ENCODE measurements at regions not wholly inside any gene's neighbourhood (a gene's known extent, or its start where the extent isn't known, plus 50 kb on each side); places are given as distances from the start of the nearest gene placed in this dataset.

GRCh38 chr5:110323357-110323756, 403.1 kb downstream of the TMEM232 start:
- H3K4me3 ChIP-seq (ENCODE audit: low read length): no peak overlapping the region
- no peaks in the 10 kb centered on the region for H3K27me3 ChIP-seq (ENCODE audit: control insufficient read depth, insufficient read depth, low read length)
- no peaks in the 10 kb centered on the region for H3K36me3 ChIP-seq (ENCODE audit: control insufficient read depth, insufficient read depth, low read length)
- no CpG with 5 or more reads among the region's 1 CpG for WGBS (ENCODE audit: insufficient coverage, insufficient read length)
- no peak overlapping the region for H3K27ac ChIP-seq (ENCODE audit: low read length)
- no peaks in the 10 kb centered on the region for H3K9me3 ChIP-seq (ENCODE audit: control insufficient read depth, insufficient read depth, low read length)
- no peak for DNase-seq (ENCODE audit: low read depth, low spot score)
- no peaks in the 10 kb centered on the region for H3K4me1 ChIP-seq (ENCODE audit: control insufficient read depth, insufficient read depth, low read length)

- Histone ChIP-seq H3K27ac (ENCODE audit: low read length) (no peak overlapping the region), H3K27me3 (ENCODE audit: control insufficient read depth, insufficient read depth, low read length) (no peaks in the 10 kb centered on the region), H3K9me3 (ENCODE audit: control insufficient read depth, insufficient read depth, low read length) (no peaks in the 10 kb centered on the region), H3K4me3 (ENCODE audit: low read length) (no peak overlapping the region), H3K36me3 (ENCODE audit: control insufficient read depth, insufficient read depth, low read length) (no peaks in the 10 kb centered on the region), H3K4me1 (ENCODE audit: control insufficient read depth, insufficient read depth, low read length) (no peaks in the 10 kb centered on the region)
- no peak for DNase-seq (ENCODE audit: low read depth, low spot score)
Observed at GRCh38 chr5:110323832-110324231, 402.6 kb downstream of the TMEM232 start.

GRCh38 chr5:110324876-110325275, 401.6 kb downstream of the TMEM232 start:
- H3K9me3 ChIP-seq (ENCODE audit: control insufficient read depth, insufficient read depth, low read length): no peaks in the 10 kb centered on the region
- no peaks in the 10 kb centered on the region for H3K27me3 ChIP-seq (ENCODE audit: control insufficient read depth, insufficient read depth, low read length)
- no peak overlapping the region for H3K4me3 ChIP-seq (ENCODE audit: low read length)
- no CpG with 5 or more reads among the region's 1 CpG for WGBS (ENCODE audit: insufficient coverage, insufficient read length)
- H3K36me3 ChIP-seq (ENCODE audit: control insufficient read depth, insufficient read depth, low read length): no peaks in the 10 kb centered on the region
- DNase-seq (ENCODE audit: low read depth, low spot score): no peak
- no peak overlapping the region for H3K27ac ChIP-seq (ENCODE audit: low read length)
- H3K4me1 ChIP-seq (ENCODE audit: control insufficient read depth, insufficient read depth, low read length): no peaks in the 10 kb centered on the region

GRCh38 chr5:110329955-110330525, 396.4 kb downstream of the TMEM232 start:
- Histone ChIP-seq H3K36me3 (ENCODE audit: control insufficient read depth, insufficient read depth, low read length) (no peaks in the 10 kb centered on the region), H3K4me3 (ENCODE audit: low read length) (no peak overlapping the region), H3K27me3 (ENCODE audit: control insufficient read depth, insufficient read depth, low read length) (no peaks in the 10 kb centered on the region; the same call in 1 of the 2 replicates), H3K9me3 (ENCODE audit: control insufficient read depth, insufficient read depth, low read length) (no peaks in the 10 kb centered on the region), H3K27ac (ENCODE audit: low read length) (no peak overlapping the region), H3K4me1 (ENCODE audit: control insufficient read depth, insufficient read depth, low read length) (no peaks in the 10 kb centered on the region)
- DNase-seq (ENCODE audit: low read depth, low spot score): no peak
- no CpG with 5 or more reads among the region's 5 CpGs for WGBS (ENCODE audit: insufficient coverage, insufficient read length)

GRCh38 chr5:110333384-110333783, 393.1 kb downstream of the TMEM232 start:
- DNase-seq (ENCODE audit: low read depth, low spot score): peak; percentile 18

GRCh38 chr5:110335361-110336066, 391.0 kb downstream of the TMEM232 start:
- DNase-seq (ENCODE audit: low read depth, low spot score): no peak
- no peak overlapping the region for H3K4me3 ChIP-seq (ENCODE audit: low read length)
- H3K27me3 ChIP-seq (ENCODE audit: control insufficient read depth, insufficient read depth, low read length): no peaks in the 10 kb centered on the region; the same call in 1 of the 2 replicates
- 100% methylated on average over 1 of the region's 4 CpGs for WGBS (ENCODE audit: insufficient coverage, insufficient read length)
- no peaks in the 10 kb centered on the region for H3K4me1 ChIP-seq (ENCODE audit: control insufficient read depth, insufficient read depth, low read length)
- H3K9me3 ChIP-seq (ENCODE audit: control insufficient read depth, insufficient read depth, low read length): no peaks in the 10 kb centered on the region
- no peaks in the 10 kb centered on the region for H3K36me3 ChIP-seq (ENCODE audit: control insufficient read depth, insufficient read depth, low read length)
- H3K27ac ChIP-seq (ENCODE audit: low read length): no peak overlapping the region

More at GRCh38 chr5:110333384-110333783, 393.1 kb downstream of the TMEM232 start:
- Histone ChIP-seq H3K4me3 (ENCODE audit: low read length) (no peak overlapping the region), H3K4me1 (ENCODE audit: control insufficient read depth, insufficient read depth, low read length) (no peaks in the 10 kb centered on the region), H3K27ac (ENCODE audit: low read length) (no peak overlapping the region), H3K27me3 (ENCODE audit: control insufficient read depth, insufficient read depth, low read length) (no peaks in the 10 kb centered on the region; the same call in 1 of the 2 replicates), H3K9me3 (ENCODE audit: control insufficient read depth, insufficient read depth, low read length) (no peaks in the 10 kb centered on the region), H3K36me3 (ENCODE audit: control insufficient read depth, insufficient read depth, low read length) (no peaks in the 10 kb centered on the region)
- no CpG with 5 or more reads among the region's 4 CpGs for WGBS (ENCODE audit: insufficient coverage, insufficient read length)

- Histone ChIP-seq H3K4me3 (ENCODE audit: low read length) (no peak overlapping the region), H3K4me1 (ENCODE audit: control insufficient read depth, insufficient read depth, low read length) (no peaks in the 10 kb centered on the region), H3K27me3 (ENCODE audit: control insufficient read depth, insufficient read depth, low read length) (no peaks in the 10 kb centered on the region; the same call in 1 of the 2 replicates), H3K9me3 (ENCODE audit: control insufficient read depth, insufficient read depth, low read length) (no peaks in the 10 kb centered on the region), H3K36me3 (ENCODE audit: control insufficient read depth, insufficient read depth, low read length) (no peaks in the 10 kb centered on the region), H3K27ac (ENCODE audit: low read length) (no peak overlapping the region)
- no CpG with 5 or more reads among the region's 7 CpGs for WGBS (ENCODE audit: insufficient coverage, insufficient read length)
- no peak for DNase-seq (ENCODE audit: low read depth, low spot score)
Observed at GRCh38 chr5:110338341-110339083, 388.0 kb downstream of the TMEM232 start.

- no peak overlapping the region for H3K4me3 ChIP-seq (ENCODE audit: low read length)
- H3K27me3 ChIP-seq (ENCODE audit: control insufficient read depth, insufficient read depth, low read length): no peaks in the 10 kb centered on the region
- no peaks in the 10 kb centered on the region for H3K4me1 ChIP-seq (ENCODE audit: control insufficient read depth, insufficient read depth, low read length)
- no peak overlapping the region for H3K27ac ChIP-seq (ENCODE audit: low read length)
- DNase-seq (ENCODE audit: low read depth, low spot score): no peak
- WGBS (ENCODE audit: insufficient coverage, insufficient read length): no CpG with 5 or more reads among the region's 2 CpGs
- H3K9me3 ChIP-seq (ENCODE audit: control insufficient read depth, insufficient read depth, low read length): no peaks in the 10 kb centered on the region
- no peaks in the 10 kb centered on the region for H3K36me3 ChIP-seq (ENCODE audit: control insufficient read depth, insufficient read depth, low read length)
Observed at GRCh38 chr5:110339399-110339798, 387.1 kb downstream of the TMEM232 start.

GRCh38 chr5:110341836-110342235, 384.6 kb downstream of the TMEM232 start:
- H3K4me1 ChIP-seq (ENCODE audit: control insufficient read depth, insufficient read depth, low read length): no peaks in the 10 kb centered on the region
- H3K4me3 ChIP-seq (ENCODE audit: low read length): no peak overlapping the region
- H3K27ac ChIP-seq (ENCODE audit: low read length): no peak overlapping the region
- no peaks in the 10 kb centered on the region for H3K9me3 ChIP-seq (ENCODE audit: control insufficient read depth, insufficient read depth, low read length)
- no CpG with 5 or more reads among the region's 2 CpGs for WGBS (ENCODE audit: insufficient coverage, insufficient read length)
- H3K36me3 ChIP-seq (ENCODE audit: control insufficient read depth, insufficient read depth, low read length): no peaks in the 10 kb centered on the region
- H3K27me3 ChIP-seq (ENCODE audit: control insufficient read depth, insufficient read depth, low read length): no peaks in the 10 kb centered on the region
- DNase-seq (ENCODE audit: low read depth, low spot score): no peak

- H3K27me3 ChIP-seq (ENCODE audit: control insufficient read depth, insufficient read depth, low read length): no peaks in the 10 kb centered on the region
- no CpG with 5 or more reads among the region's 1 CpG for WGBS (ENCODE audit: insufficient coverage, insufficient read length)
Observed at GRCh38 chr5:110342683-110343082, 383.8 kb downstream of the TMEM232 start.

More at GRCh38 chr5:110342683-110343082, 383.8 kb downstream of the TMEM232 start:
- Histone ChIP-seq H3K27ac (ENCODE audit: low read length) (no peak overlapping the region), H3K9me3 (ENCODE audit: control insufficient read depth, insufficient read depth, low read length) (no peaks in the 10 kb centered on the region), H3K4me3 (ENCODE audit: low read length) (no peak overlapping the region), H3K36me3 (ENCODE audit: control insufficient read depth, insufficient read depth, low read length) (no peaks in the 10 kb centered on the region), H3K4me1 (ENCODE audit: control insufficient read depth, insufficient read depth, low read length) (no peaks in the 10 kb centered on the region)
- no peak for DNase-seq (ENCODE audit: low read depth, low spot score)
